NT2/D1 (cell line): ENCODE measurements at regions not wholly inside any gene's neighbourhood (a gene's known extent, or its start where the extent isn't known, plus 50 kb on each side); places are given as distances from the start of the nearest gene placed in this dataset.
A peak's percentile ranks its signal among the peaks of the same experiment; 100 is the strongest.

Experiments
- DNase-seq: peaks from one replicate; pipeline ENCODE4 v3.0.0-alpha.2; 2011; ENCODE audit warnings: low read depth, low spot score
- H3K27me3 ChIP-seq: 2 replicates; pipeline ENCODE4 v1.6.0; 2011; ENCODE audit warnings: mild to moderate bottlenecking; ENCODE audit not compliant: insufficient read length, insufficient read depth
- H3K36me3 ChIP-seq: 2 replicates; pipeline ENCODE4 v1.6.1; 2011; ENCODE audit warnings: mild to moderate bottlenecking, low read length, mixed read lengths; ENCODE audit not compliant: insufficient read depth, insufficient read length
- H3K4me1 ChIP-seq: 2 replicates; pipeline ENCODE4 v1.5.1; 2011; ENCODE audit not compliant: insufficient read depth, insufficient read length
- H3K4me3 ChIP-seq: 2 replicates; pipeline ENCODE4 v1.5.1; 2011; ENCODE audit warnings: low read depth; ENCODE audit not compliant: insufficient read length
- H3K9ac ChIP-seq: 2 replicates; pipeline ENCODE4 v1.6.0; 2011; ENCODE audit warnings: low read depth; ENCODE audit not compliant: insufficient read length
- H3K9me3 ChIP-seq: 2 replicates; pipeline ENCODE4 v1.5.1; 2011; ENCODE audit warnings: mild to moderate bottlenecking, low read length; ENCODE audit not compliant: insufficient read depth
- SUZ12 ChIP-seq: IDR thresholded peaks from 2 replicates; pipeline ENCODE4 v1.6.1; 2011; ENCODE audit not compliant: insufficient read length, insufficient read depth; ENCODE audit errors: extremely low read depth
- YY1 ChIP-seq: IDR thresholded peaks from 2 replicates; pipeline ENCODE4 v1.6.1; 2011; ENCODE audit not compliant: insufficient read length, insufficient read depth
- ZNF274 ChIP-seq: IDR thresholded peaks from 2 replicates; pipeline ENCODE4 v1.6.1; 2011; ENCODE audit warnings: mild to moderate bottlenecking, low read depth, low read length

DNA sequence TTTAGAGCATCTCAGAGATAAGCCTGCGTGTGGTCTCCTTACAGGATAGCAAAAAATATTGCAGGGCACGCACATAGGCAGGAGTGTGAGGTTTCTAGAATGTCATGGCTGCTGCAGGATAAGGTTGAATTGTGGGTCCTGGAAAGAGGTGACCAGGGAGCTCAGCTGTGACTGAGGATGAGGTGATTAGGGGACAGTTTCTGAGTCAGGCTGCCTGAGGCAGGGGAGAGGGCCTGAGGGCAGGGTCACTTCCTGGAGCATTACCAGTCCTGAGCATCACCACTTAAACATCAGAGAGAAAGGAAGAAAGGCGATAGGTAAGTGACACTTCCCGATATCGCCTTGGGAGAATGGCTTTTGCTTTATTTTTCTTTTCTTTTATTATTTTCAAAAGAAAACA, 813.8 kb downstream of the TUSC7 start:
- H3K4me3 ChIP-seq = no peak overlapping the region
- no peak overlapping the region for H3K9ac ChIP-seq
- TF ChIP-seq YY1 = no peak
- TF ChIP-seq ZNF274 = no peak
- no peak for TF ChIP-seq SUZ12
- H3K36me3 ChIP-seq = no peaks in the 10 kb centered on the region
- no peaks in the 10 kb centered on the region for H3K4me1 ChIP-seq
- no peak for DNase-seq
- H3K27me3 ChIP-seq = no peaks in the 10 kb centered on the region
- no peaks in the 10 kb centered on the region for H3K9me3 ChIP-seq

DNA sequence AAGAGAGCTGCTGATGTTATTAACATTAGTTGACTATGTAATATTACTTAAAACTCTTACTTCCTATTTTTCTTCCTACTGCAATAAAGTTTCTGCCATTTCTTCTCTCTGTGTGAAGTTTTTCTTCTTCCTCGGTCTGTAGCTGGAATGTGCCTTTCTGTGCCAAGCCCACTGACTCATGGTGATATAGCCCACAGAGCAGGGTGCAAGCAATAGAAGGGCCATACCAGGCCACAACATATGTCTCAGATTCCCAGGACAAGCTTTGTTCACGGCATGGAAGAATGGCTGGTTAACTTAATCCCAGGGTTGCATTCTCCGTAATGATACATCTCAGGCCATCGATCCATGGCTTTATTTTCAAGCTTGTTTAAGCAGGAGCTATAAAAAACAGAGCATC, 815.3 kb downstream of the TUSC7 start:
- H3K36me3 ChIP-seq = no peaks in the 10 kb centered on the region
- H3K4me3 ChIP-seq = no peak overlapping the region
- no peaks in the 10 kb centered on the region for H3K9me3 ChIP-seq
- DNase-seq = no peak
- no peaks in the 10 kb centered on the region for H3K4me1 ChIP-seq
- no peaks in the 10 kb centered on the region for H3K27me3 ChIP-seq
- no peak for TF ChIP-seq YY1
- TF ChIP-seq ZNF274 = no peak
- no peak for TF ChIP-seq SUZ12
- no peak overlapping the region for H3K9ac ChIP-seq

DNA sequence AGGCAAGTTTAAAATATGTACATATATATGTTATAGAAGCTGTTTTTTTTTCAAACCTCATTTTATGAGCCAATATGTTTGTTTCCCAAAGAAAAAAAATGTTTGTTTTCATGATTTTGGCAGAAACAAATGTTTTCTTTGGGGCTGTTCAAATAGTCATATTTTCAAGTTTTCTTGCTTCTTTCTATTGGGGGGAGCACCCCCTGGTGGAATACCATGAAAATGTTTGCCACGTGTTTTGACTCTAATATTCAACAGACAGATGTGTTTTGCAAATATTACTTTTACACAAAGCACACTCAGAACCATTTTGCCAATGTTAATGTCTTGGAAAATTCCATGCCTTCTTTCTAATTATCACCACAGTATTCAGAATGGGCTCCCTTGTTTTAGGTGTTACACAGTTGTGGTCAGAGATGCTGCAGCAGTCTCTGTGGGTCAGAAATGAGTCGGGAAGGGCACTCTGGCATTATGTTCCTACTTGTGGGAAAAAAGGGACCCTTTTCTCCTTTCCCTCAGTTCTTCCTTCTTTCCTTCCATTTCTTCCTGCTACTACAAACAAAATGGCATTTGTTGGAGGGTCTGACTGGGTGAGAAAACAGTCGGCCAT, 817.0 kb downstream of the TUSC7 start:
- Histone ChIP-seq H3K36me3 (no peaks in the 10 kb centered on the region), H3K9ac (no peak overlapping the region), H3K4me1 (no peaks in the 10 kb centered on the region), H3K4me3 (no peak overlapping the region), H3K9me3 (no peaks in the 10 kb centered on the region), H3K27me3 (no peaks in the 10 kb centered on the region)
- TF ChIP-seq ZNF274 (no peak), SUZ12 (no peak), YY1 (no peak)
- DNase-seq = peak; percentile 20

DNA sequence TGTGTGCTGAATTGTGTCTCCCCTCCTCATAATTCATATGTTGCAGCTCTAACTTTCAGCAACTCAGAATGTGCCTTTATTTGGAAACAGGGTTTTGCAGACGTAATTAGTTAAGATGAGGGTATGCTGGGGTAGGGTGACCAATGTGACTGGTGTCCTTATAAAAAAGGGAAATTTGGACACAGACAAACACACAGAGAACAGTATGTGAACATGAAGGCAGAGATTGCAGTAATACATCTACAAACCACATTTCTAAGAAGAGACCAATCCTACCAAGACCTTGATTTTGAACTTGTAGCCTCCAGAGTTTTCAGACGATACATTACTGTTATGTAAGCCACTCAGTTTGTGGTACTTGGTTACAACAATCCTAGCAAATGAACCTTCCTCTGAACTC, 817.8 kb downstream of the TUSC7 start:
- H3K27me3 ChIP-seq = no peaks in the 10 kb centered on the region
- no peak for TF ChIP-seq ZNF274
- TF ChIP-seq SUZ12 = no peak
- no peak for TF ChIP-seq YY1

DNA sequence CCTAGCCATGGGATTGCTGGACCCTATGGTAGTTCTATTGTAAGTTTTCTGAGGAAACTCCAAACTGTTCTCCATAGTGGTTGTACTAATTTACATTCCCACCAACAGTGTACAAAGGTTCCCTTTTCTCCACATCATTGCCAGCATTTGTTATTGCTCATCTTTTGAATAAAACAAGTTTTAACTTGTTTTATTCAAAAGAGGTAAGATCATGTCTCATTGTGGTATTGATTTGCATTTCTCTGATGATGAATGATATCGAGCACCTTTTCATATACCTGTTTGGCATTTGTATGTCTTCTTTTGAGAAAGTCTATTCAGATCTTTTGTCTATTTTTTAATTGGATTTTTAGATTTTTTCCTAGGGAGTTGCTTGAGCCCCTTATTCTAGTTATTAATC, 819.1 kb downstream of the TUSC7 start:
- no peak overlapping the region for H3K9ac ChIP-seq
- no peak for DNase-seq
- H3K27me3 ChIP-seq = no peaks in the 10 kb centered on the region
- TF ChIP-seq ZNF274 (no peak), YY1 (no peak), SUZ12 (no peak)
- H3K36me3 ChIP-seq = no peaks in the 10 kb centered on the region
- H3K9me3 ChIP-seq = no peaks in the 10 kb centered on the region
- no peak overlapping the region for H3K4me3 ChIP-seq
- H3K4me1 ChIP-seq = no peaks in the 10 kb centered on the region

More for the DNA sequence above, 817.8 kb downstream of the TUSC7 start:
- Histone ChIP-seq H3K4me3 (no peak overlapping the region), H3K9me3 (no peaks in the 10 kb centered on the region), H3K9ac (no peak overlapping the region), H3K36me3 (no peaks in the 10 kb centered on the region), H3K4me1 (no peaks in the 10 kb centered on the region)
- no peak for DNase-seq

DNA sequence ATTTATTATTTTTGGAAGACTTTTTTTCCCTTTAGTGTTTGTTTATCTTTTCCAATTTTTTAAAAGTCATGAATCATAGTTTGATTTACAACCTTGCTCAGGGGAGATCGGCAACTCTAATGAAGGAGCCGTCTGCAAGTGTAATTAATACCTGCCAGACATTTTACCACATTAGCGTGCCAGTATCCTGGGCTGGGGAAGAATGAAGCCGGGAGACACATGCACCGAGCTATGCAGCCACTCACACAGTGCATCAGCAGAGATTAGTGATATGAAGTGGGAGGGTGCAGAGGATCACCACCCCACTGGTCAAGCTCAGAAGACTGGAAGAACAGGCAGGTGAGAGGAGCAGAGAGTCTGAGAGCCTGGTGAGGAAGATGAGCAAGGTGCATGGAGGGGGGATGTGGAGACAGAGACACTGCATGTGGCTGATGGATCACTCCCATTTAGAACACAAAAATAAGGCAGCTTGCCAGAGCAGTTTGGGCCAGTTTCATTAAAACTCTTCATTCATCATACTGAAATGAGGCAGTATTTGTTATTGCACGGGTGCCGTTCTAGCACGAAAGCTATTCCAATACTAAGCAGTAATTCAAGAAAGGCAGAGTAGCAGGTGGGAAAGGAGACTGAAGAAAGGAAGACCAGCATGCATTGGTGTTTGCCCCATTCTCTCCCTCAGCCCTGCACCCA, 821.6 kb downstream of the TUSC7 start:
- Histone ChIP-seq H3K9ac (no peak overlapping the region), H3K27me3 (no peaks in the 10 kb centered on the region), H3K9me3 (no peaks in the 10 kb centered on the region), H3K4me3 (no peak overlapping the region), H3K4me1 (no peaks in the 10 kb centered on the region), H3K36me3 (no peaks in the 10 kb centered on the region)
- no peak for DNase-seq
- TF ChIP-seq YY1 = no peak
- no peak for TF ChIP-seq ZNF274
- no peak for TF ChIP-seq SUZ12

DNA sequence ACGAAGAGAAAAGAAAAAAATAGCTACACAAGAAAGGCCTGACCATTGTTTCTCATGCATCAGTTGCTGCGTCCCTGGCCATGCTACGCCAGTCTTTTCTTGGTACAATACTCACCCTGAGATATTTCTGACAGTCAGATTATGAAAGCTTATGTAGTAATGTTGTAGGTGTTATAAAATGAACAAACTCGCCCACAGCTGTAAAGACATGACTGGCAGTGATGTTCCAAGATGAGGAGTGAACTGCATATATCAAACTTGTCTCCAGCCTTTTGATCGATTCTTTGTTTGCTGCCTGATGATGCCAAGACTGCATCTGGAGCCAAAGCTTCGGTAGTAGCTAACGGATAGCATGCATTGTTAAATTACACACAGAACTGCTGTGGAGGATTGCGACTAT, 822.7 kb downstream of the TUSC7 start:
- DNase-seq = no peak
- Histone ChIP-seq H3K9ac (no peak overlapping the region), H3K36me3 (no peaks in the 10 kb centered on the region), H3K4me1 (no peaks in the 10 kb centered on the region), H3K9me3 (no peaks in the 10 kb centered on the region; the same call in 1 of the 2 replicates), H3K27me3 (no peaks in the 10 kb centered on the region), H3K4me3 (no peak overlapping the region)
- TF ChIP-seq YY1 (no peak), ZNF274 (no peak), SUZ12 (no peak)
